ENCODE measurements at regions not wholly inside any gene's neighbourhood (a gene's known extent, or its start where the extent isn't known, plus 50 kb on each side); places are given as distances from the start of the nearest gene placed in this dataset.

DNA sequence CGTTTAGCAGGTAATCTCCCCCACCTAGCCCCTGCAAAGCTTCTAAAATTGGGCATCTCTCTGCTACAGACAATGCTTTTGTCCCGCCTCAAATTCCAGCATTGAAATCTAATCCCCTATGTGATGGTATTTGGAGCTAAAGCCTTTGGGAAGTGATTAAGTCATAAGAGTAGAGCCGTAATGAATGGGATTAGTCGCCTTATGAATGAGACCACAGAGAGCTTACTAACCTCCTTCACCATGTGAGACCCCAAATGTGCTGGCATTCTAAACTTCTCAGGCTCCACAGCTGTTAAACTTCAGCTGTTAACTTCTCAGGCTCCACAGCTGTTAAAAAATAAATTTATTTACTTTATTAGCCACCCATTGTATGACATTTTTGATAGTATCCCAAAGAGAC, 374.2 kb upstream of the BCHE start:
- TF ChIP-seq, protein P1, sequence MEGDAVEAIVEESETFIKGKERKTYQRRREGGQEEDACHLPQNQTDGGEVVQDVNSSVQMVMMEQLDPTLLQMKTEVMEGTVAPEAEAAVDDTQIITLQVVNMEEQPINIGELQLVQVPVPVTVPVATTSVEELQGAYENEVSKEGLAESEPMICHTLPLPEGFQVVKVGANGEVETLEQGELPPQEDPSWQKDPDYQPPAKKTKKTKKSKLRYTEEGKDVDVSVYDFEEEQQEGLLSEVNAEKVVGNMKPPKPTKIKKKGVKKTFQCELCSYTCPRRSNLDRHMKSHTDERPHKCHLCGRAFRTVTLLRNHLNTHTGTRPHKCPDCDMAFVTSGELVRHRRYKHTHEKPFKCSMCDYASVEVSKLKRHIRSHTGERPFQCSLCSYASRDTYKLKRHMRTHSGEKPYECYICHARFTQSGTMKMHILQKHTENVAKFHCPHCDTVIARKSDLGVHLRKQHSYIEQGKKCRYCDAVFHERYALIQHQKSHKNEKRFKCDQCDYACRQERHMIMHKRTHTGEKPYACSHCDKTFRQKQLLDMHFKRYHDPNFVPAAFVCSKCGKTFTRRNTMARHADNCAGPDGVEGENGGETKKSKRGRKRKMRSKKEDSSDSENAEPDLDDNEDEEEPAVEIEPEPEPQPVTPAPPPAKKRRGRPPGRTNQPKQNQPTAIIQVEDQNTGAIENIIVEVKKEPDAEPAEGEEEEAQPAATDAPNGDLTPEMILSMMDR (IDR thresholded peaks at IDR 0.05), result no peak
- no peaks in the 10 kb centered on the region for H3K4me1 ChIP-seq
- no peaks in the 10 kb centered on the region for H3K36me3 ChIP-seq
- no peak overlapping the region for H3K27ac ChIP-seq
- H3K9ac ChIP-seq (ENCODE audit: low read depth in 2 of 2, low read length in 2 of 2), result no peak overlapping the region
- no peaks in the 10 kb centered on the region for H3K9me3 ChIP-seq
- H3K4me3 ChIP-seq, result no peak overlapping the region
- DNase-seq, result no peak
- intact Hi-C loops (cut with DNase I), result no loop called here
- H3K27me3 ChIP-seq, result no peaks in the 10 kb centered on the region

DNA sequence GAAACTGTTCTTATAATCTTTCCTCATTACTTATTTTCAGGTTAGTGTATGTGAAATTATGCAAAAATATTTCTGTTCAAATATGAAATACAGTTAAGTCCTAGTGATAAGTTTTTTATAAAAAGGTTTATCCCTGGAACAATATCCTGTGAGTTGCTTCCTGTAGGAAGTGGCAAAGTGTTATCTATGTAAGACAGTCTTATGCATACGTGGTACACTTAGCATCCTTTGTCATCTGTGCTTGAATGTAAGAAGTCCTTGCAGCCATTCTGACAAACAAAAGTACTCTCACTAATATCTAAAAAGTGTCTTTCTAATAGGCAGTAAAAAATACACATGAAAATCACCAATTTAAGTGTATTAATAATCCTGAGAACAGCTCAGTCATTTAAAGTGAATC, 372.5 kb upstream of the BCHE start:
- H3K27ac ChIP-seq, result no peak overlapping the region
- intact Hi-C loops (cut with DNase I), result no loop called here
- no peaks in the 10 kb centered on the region for H3K27me3 ChIP-seq
- no peaks in the 10 kb centered on the region for H3K36me3 ChIP-seq
- H3K9me3 ChIP-seq, result no peaks in the 10 kb centered on the region
- TF ChIP-seq, protein P1 (IDR thresholded peaks at IDR 0.05), result no peak
- H3K4me1 ChIP-seq, result no peaks in the 10 kb centered on the region
- H3K9ac ChIP-seq (ENCODE audit: low read depth in 2 of 2, low read length in 2 of 2), result no peak overlapping the region
- DNase-seq, result no peak
- no peak overlapping the region for H3K4me3 ChIP-seq

DNA sequence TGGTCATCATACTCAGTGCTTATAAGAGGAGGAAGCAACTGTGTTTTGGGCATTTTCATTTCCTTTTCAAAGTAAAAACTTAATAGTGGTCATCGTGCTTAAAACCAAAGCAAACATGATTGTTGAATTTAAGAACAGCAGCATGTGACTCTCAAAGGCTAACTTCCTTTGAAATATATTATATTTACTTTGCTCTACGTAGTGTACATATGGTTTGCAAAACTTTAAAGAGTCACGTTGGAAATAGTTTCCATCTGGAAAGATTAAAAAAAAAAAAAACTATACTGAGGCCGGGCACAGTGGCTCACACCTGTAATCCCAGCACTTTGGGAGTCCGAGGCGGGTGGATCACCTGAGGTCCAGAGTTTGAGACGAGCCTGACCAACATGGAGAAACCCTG, 367.9 kb upstream of the BCHE start:
- Histone ChIP-seq H3K36me3 (no peaks in the 10 kb centered on the region), H3K27ac (no peak overlapping the region), H3K4me3 (no peak overlapping the region), H3K4me1 (no peaks in the 10 kb centered on the region), H3K9me3 (no peaks in the 10 kb centered on the region), H3K27me3 (no peaks in the 10 kb centered on the region), H3K9ac (ENCODE audit: low read depth in 2 of 2, low read length in 2 of 2) (no peak overlapping the region)
- no peak for DNase-seq
- intact Hi-C loops (cut with DNase I), result no loop called here
- TF ChIP-seq, protein P1 (IDR thresholded peaks at IDR 0.05), result no peak

DNA sequence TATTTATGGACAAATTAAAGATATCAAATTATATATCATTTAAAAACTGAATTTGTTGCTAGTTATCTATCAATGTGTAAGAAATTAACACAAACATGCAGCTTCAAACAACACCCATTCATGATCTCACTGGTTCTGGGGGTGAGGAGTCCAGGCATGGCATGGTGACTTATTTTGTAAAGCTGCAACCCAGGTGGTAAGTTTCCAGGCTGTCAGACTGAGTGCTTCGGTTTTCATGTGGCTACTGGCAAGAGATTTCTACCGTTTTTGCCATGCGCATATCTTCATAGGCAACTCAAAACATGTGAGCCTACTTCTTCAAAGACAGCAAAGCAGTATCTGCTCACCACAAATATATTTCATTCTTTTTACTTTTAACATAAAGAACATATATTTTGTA, 364.3 kb upstream of the BCHE start:
- Histone ChIP-seq H3K27ac (no peak overlapping the region), H3K36me3 (no peaks in the 10 kb centered on the region), H3K9me3 (no peaks in the 10 kb centered on the region), H3K9ac (ENCODE audit: low read depth in 2 of 2, low read length in 2 of 2) (no peak overlapping the region), H3K4me3 (no peak overlapping the region), H3K27me3 (no peaks in the 10 kb centered on the region), H3K4me1 (no peaks in the 10 kb centered on the region)
- TF ChIP-seq, protein P1 (IDR thresholded peaks at IDR 0.05), result no peak
- intact Hi-C loops (cut with DNase I), result no loop called here
- DNase-seq, result no peak

DNA sequence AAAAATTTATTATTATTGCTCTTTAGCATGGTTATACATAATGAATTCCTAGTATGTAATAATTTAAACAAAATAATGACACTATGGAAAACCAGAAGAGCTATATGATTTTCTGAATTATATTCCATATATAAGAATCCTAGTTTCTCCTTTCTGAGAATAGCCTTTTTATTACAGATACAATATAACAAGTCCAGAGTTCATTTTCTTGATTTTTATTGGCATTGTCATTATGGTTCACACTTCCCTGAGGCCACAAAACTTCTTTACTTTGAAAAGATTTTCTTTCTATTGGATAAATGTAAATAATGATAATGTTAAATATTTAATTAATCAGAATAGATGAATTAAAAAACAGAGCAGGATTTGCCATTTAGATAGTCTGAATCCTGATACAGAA, 362.3 kb upstream of the BCHE start:
- Histone ChIP-seq H3K36me3 (no peaks in the 10 kb centered on the region), H3K9ac (ENCODE audit: low read depth in 2 of 2, low read length in 2 of 2) (no peak overlapping the region), H3K4me3 (no peak overlapping the region), H3K9me3 (no peaks in the 10 kb centered on the region), H3K27ac (no peak overlapping the region), H3K4me1 (no peaks in the 10 kb centered on the region), H3K27me3 (no peaks in the 10 kb centered on the region)
- TF ChIP-seq, protein P1 (IDR thresholded peaks at IDR 0.05), result no peak
- DNase-seq, result no peak
- intact Hi-C loops (cut with DNase I), result no loop called here

DNA sequence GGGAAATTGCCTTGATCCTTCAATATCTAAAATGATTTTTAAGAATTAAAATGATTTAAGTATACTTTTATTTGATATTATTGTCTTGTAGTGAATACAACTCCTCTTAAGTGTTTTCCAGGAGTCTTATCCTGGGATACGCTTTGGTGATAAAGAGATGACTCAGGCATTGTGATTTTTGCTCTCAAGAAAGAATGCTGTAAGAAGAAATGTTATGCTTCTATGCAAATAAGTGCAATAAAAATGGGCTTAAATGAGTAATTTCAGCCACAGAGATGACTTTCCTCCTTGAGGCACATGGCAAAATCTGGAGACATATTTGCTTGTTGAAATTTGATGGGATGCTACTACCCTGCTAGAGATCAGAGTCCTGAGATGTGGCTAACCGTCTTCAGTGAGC, 358.6 kb upstream of the BCHE start:
- H3K9ac ChIP-seq (ENCODE audit: low read depth in 2 of 2, low read length in 2 of 2), result no peak overlapping the region
- no peak overlapping the region for H3K4me3 ChIP-seq
- intact Hi-C loops (cut with DNase I), result no loop called here
- no peaks in the 10 kb centered on the region for H3K9me3 ChIP-seq
- TF ChIP-seq, protein P1 (IDR thresholded peaks at IDR 0.05), result no peak
- no peaks in the 10 kb centered on the region for H3K36me3 ChIP-seq
- no peak overlapping the region for H3K27ac ChIP-seq
- no peak for DNase-seq
- H3K27me3 ChIP-seq, result no peaks in the 10 kb centered on the region
- no peaks in the 10 kb centered on the region for H3K4me1 ChIP-seq
